Neural crest cell (in vitro differentiated cells): ENCODE measurements at regions not wholly inside any gene's neighbourhood (a gene's known extent, or its start where the extent isn't known, plus 50 kb on each side); places are given as distances from the start of the nearest gene placed in this dataset.

ENCODE experiments used
- DNase-seq: peaks from one replicate; pipeline ENCODE4 v3.0.0; 2021; ENCODE audit warnings: low read depth, mixed read lengths, low spot score
- H3K27ac Mint-ChIP-seq: one replicate; pipeline ENCODE4 v1.8.0; 2021; ENCODE audit warnings: mild to moderate bottlenecking, mixed read lengths; ENCODE audit not compliant: unreplicated experiment
- H3K27me3 Mint-ChIP-seq: 2 replicates; pipeline ENCODE4 v1.8.0; 2021; ENCODE audit warnings: low read depth, mild to moderate bottlenecking, mixed read lengths
- H3K36me3 Mint-ChIP-seq: 2 replicates; pipeline ENCODE4 v1.8.0; 2021; ENCODE audit warnings: low read depth, mild to moderate bottlenecking, mixed read lengths
- H3K4me1 Mint-ChIP-seq: 2 replicates; pipeline ENCODE4 v1.8.0; 2021; ENCODE audit warnings: mixed read lengths
- H3K4me3 Mint-ChIP-seq: one replicate; pipeline ENCODE4 v1.8.0; 2021; ENCODE audit warnings: mild to moderate bottlenecking, mixed read lengths
- H3K9me3 Mint-ChIP-seq: 2 replicates; pipeline ENCODE4 v1.8.0; 2021; ENCODE audit warnings: mixed read lengths
- TF ChIP-seq, protein P1 (sequence below): fragments of 200-600 bp; sonication (generic); conservative IDR thresholded peaks from 2 replicates; pipeline ENCODE4 v1.5.0; 2021; ENCODE audit warnings: antibody characterized with exemption, mild to moderate bottlenecking

DNA sequence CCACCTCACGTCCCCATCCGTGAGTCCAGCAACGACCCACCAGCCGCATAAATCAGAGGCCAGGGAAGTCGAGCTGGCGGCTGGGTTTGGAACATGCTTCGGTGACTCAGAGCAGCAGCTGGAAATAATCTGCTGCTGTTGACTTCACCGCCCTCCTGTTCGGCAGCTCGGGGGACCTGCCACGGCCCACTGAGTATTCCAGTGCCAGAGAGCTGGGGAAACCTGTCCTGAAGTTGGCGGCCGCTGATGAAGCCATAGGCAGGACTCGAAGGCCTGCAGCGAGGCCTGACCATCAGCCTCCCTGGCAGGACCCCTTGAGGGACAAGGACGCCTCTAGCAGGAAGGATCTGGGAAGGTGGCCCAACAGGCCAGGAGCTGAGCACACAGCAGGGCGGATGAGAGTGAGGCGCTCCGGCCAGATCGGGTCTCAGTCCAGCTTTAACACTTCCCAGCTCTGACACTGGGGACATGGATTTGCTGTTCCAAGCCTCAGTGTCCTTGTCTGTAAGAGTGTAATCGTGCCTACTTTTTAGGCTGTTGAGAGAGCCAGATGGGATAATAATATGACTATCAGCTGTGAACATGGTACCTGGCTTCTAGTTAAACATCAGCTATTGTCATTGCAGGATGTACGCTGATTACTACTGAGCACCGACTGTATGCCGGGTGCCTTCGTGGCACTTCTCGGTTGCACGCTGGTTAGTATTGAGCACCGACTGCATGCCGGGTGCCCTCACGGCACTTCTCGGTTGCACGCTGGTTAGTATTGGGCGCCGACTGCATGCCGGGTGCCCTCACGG lies 50.4 kb upstream of the CIBAR2 start:
- H3K9me3 Mint-ChIP-seq, result no peaks in the 10 kb centered on the region
- peak overlapping the region; percentile 6 for H3K4me3 Mint-ChIP-seq
- H3K27ac Mint-ChIP-seq, result no peak overlapping the region

GRCh38 chr16:85163278-85164112 lies 51.2 kb upstream of the CIBAR2 start:
- Mint-ChIP-seq H3K4me1 (peaks cover 32% of the 10 kb centered on the region), H3K36me3 (no peaks in the 10 kb centered on the region), H3K4me3 (no peak overlapping the region), H3K27ac (no peak overlapping the region), H3K9me3 (no peaks in the 10 kb centered on the region), H3K27me3 (peaks cover 18% of the 10 kb centered on the region)
- TF ChIP-seq, protein P1, sequence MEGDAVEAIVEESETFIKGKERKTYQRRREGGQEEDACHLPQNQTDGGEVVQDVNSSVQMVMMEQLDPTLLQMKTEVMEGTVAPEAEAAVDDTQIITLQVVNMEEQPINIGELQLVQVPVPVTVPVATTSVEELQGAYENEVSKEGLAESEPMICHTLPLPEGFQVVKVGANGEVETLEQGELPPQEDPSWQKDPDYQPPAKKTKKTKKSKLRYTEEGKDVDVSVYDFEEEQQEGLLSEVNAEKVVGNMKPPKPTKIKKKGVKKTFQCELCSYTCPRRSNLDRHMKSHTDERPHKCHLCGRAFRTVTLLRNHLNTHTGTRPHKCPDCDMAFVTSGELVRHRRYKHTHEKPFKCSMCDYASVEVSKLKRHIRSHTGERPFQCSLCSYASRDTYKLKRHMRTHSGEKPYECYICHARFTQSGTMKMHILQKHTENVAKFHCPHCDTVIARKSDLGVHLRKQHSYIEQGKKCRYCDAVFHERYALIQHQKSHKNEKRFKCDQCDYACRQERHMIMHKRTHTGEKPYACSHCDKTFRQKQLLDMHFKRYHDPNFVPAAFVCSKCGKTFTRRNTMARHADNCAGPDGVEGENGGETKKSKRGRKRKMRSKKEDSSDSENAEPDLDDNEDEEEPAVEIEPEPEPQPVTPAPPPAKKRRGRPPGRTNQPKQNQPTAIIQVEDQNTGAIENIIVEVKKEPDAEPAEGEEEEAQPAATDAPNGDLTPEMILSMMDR, result no peak
- DNase-seq, result no peak

More for the DNA sequence above, 50.4 kb upstream of the CIBAR2 start:
- Mint-ChIP-seq H3K4me1 (peaks cover 32% of the 10 kb centered on the region), H3K27me3 (peaks cover 13% of the 10 kb centered on the region), H3K36me3 (no peaks in the 10 kb centered on the region)
- no peak for DNase-seq
- TF ChIP-seq, protein P1, result no peak

DNA sequence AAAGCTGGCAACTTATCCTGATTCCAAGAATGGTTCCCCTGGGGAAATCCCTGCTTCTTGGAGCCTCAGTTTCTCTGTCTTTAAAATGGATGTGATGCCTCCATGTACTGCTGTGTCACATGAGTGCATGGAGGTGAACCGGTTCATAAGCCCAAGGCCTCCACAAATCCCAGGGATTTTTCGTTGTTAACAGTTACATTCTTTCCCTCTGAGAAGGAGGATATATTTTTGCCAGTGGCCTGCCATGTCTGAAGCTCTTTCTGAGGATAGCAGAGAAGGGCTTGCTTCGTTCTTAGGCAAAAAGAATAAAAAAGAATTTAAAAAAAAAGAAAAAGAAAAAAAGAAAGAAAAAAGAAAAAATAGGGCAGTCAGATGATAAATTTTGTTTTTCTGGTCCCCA lies 52.2 kb upstream of the CIBAR2 start:
- no peak overlapping the region for H3K4me3 Mint-ChIP-seq
- peaks cover 32% of the 10 kb centered on the region for H3K4me1 Mint-ChIP-seq
- H3K36me3 Mint-ChIP-seq, result no peaks in the 10 kb centered on the region

GRCh38 chr16:85164838-85165516 lies 52.7 kb upstream of the CIBAR2 start:
- TF ChIP-seq, protein P1, result no peak
- Mint-ChIP-seq H3K4me3 (peak overlapping the region; percentile 10), H3K27me3 (peaks cover 21% of the 10 kb centered on the region), H3K9me3 (no peaks in the 10 kb centered on the region), H3K4me1 (peaks cover 32% of the 10 kb centered on the region), H3K36me3 (no peaks in the 10 kb centered on the region), H3K27ac (no peak overlapping the region)
- DNase-seq, result no peak

More for the DNA sequence above, 52.2 kb upstream of the CIBAR2 start:
- Mint-ChIP-seq H3K27ac (no peak overlapping the region), H3K9me3 (no peaks in the 10 kb centered on the region), H3K27me3 (peaks cover 21% of the 10 kb centered on the region)
- no peak for DNase-seq
- TF ChIP-seq, protein P1, result no peak

DNA sequence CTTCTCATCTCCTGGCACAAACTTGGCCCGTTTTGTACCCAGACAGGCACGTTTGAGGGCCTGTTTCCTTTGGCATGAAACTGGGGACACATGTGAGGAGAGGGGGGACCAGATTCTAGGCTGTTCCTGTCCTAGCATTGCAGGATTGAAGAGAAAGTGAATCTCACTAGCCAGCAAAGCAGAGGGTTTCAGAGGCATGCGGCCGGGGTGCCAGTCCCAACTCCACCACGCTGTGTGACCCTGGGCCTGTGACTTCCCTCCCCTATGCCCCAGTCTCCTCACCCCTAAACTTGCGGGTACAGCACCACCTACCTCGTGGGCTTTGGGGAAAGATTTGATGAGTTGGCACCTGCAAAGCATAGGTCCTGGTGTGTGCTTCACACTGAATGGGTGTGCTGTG lies 53.5 kb upstream of the CIBAR2 start:
- Mint-ChIP-seq H3K36me3 (no peaks in the 10 kb centered on the region), H3K27ac (no peak overlapping the region), H3K27me3 (peaks cover 28% of the 10 kb centered on the region), H3K4me3 (no peak overlapping the region), H3K4me1 (peaks cover 25% of the 10 kb centered on the region), H3K9me3 (no peaks in the 10 kb centered on the region)
- DNase-seq, result no peak
- TF ChIP-seq, protein P1, result no peak
